Activated CD4-positive, alpha-beta memory T cell treated with anti-CD3 and anti-CD28 coated beads for 36 hours (primary cell): ENCODE measurements at regions not wholly inside any gene's neighbourhood (a gene's known extent, or its start where the extent isn't known, plus 50 kb on each side); places are given as distances from the start of the nearest gene placed in this dataset.

Experiments used
- CTCF ChIA-PET: fragments of 350-600 bp; sonication (Branson Sonifier 250); formaldehyde crosslinking; loops from one replicate; lab custom pipeline; 2021; ENCODE audit warnings: antibody characterized with exemption, inconsistent platforms; lab: Charles Lee
- POLR2A ChIA-PET: fragments of 350-600 bp; sonication (Branson Sonifier 250); formaldehyde crosslinking; loops from one replicate; lab custom pipeline; 2021; ENCODE audit warnings: antibody characterized with exemption; lab: Charles Lee
- DNase-seq: peaks from one replicate; pipeline ENCODE4 v3.0.0-alpha.2; 2020
- H3K27ac Mint-ChIP-seq: one replicate; pipeline ENCODE4 v1.8.0; 2021; ENCODE audit warnings: mixed read lengths
- H3K27me3 Mint-ChIP-seq: one replicate; pipeline ENCODE4 v1.8.0; 2021; ENCODE audit warnings: mixed read lengths
- H3K36me3 Mint-ChIP-seq: one replicate; pipeline ENCODE4 v1.8.0; 2021; ENCODE audit warnings: mixed read lengths
- H3K4me1 Mint-ChIP-seq: one replicate; pipeline ENCODE4 v1.8.0; 2021; ENCODE audit warnings: low read depth, mixed read lengths
- H3K4me3 Mint-ChIP-seq: one replicate; pipeline ENCODE4 v1.8.0; 2021; ENCODE audit warnings: mild to moderate bottlenecking, mixed read lengths
- H3K9me3 Mint-ChIP-seq: one replicate; pipeline ENCODE4 v1.8.0; 2021; ENCODE audit warnings: mixed read lengths
- intact Hi-C: fragments of 100-400 bp; cut with micrococcal nuclease; formaldehyde crosslinking; loops from one replicate; pipeline ENCODE4 v1.15.1; 2023

DNA sequence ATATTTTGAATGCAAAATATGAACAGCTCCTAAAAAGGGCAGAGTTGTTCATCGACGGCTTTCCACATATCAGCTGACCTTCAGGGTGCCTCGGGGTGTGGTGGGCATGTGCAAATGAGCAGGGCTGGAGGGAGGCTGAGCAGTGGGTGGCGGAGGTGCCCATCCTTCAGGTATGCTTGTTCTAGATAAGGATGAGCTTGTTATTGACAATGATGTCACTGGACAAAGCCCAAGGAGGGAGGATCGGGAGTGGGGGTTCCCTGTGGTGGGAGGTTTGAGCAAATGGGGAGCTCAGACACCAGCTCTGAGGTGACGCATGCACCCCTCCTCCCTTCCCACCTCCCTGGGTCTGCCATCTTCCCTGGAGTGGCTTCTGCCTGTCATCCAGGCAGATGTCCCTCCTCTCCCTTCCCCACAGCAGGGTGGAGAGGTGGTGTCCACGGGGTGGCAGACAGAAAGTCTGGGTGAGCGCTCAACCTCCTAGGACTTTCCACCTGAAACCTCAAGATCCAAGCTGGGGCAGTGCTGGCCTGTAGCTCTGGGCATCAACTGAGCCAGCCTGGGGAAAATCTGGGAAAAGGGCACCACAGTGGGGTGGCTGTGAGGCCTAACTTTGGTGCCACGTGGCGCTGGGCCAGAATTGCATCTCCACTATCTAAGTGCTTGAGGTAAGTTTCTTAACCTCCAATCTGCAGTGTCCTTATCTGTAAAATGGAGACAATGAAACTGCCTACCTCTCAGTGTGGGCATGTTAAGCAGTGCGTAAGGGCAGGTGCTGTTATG, 106.3 kb upstream of the THY1 start:
- Mint-ChIP-seq H3K36me3 (no peaks in the 10 kb centered on the region), H3K4me1 (no peaks in the 10 kb centered on the region), H3K27ac (no peak overlapping the region), H3K27me3 (peaks cover 2% of the 10 kb centered on the region), H3K4me3 (no peak overlapping the region), H3K9me3 (no peaks in the 10 kb centered on the region)
- DNase-seq = no peak
- ChIA-PET POLR2A (no interaction called here), CTCF (interaction anchor here (1.2 kb wide), 1 partner anchor 154 kb away, joined by 3 read pairs; no protein-coding TSS in a partner anchor)
- intact Hi-C loops = no loop called here

GRCh38 chr11:119525867-119526196, 102.9 kb upstream of the THY1 start:
- Mint-ChIP-seq H3K4me1 (no peaks in the 10 kb centered on the region), H3K36me3 (no peaks in the 10 kb centered on the region), H3K9me3 (no peaks in the 10 kb centered on the region), H3K4me3 (no peak overlapping the region), H3K27ac (no peak overlapping the region), H3K27me3 (peaks cover 4% of the 10 kb centered on the region)
- intact Hi-C loops = no loop called here
- CTCF ChIA-PET = no interaction called here
- POLR2A ChIA-PET = no interaction called here
- no peak for DNase-seq

GRCh38 chr11:119525180-119525866, 102.4 kb upstream of the THY1 start:
- Mint-ChIP-seq H3K27me3 (peaks cover 4% of the 10 kb centered on the region), H3K27ac (no peak overlapping the region), H3K4me3 (no peak overlapping the region), H3K4me1 (no peaks in the 10 kb centered on the region), H3K36me3 (no peaks in the 10 kb centered on the region), H3K9me3 (no peaks in the 10 kb centered on the region)
- intact Hi-C loops = no loop called here
- CTCF ChIA-PET = interaction anchor here (1.3 kb wide), 1 partner anchor 9 kb away, joined by 6 read pairs; no protein-coding TSS in a partner anchor
- DNase-seq = no peak
- POLR2A ChIA-PET = no interaction called here

- peaks cover 5% of the 10 kb centered on the region for H3K27me3 Mint-ChIP-seq
- ChIA-PET POLR2A (no interaction called here), CTCF (no interaction called here)
Observed at GRCh38 chr11:119523539-119524157, 100.7 kb upstream of the THY1 start.

GRCh38 chr11:119522609-119523008, 99.6 kb upstream of the THY1 start:
- ChIA-PET CTCF (no interaction called here), POLR2A (no interaction called here)
- H3K4me1 Mint-ChIP-seq = no peaks in the 10 kb centered on the region
- peaks cover 9% of the 10 kb centered on the region for H3K27me3 Mint-ChIP-seq
- no peaks in the 10 kb centered on the region for H3K36me3 Mint-ChIP-seq
- no peak overlapping the region for H3K4me3 Mint-ChIP-seq
- no peak for DNase-seq
- intact Hi-C loops = no loop called here
- H3K9me3 Mint-ChIP-seq = no peaks in the 10 kb centered on the region
- no peak overlapping the region for H3K27ac Mint-ChIP-seq

More at GRCh38 chr11:119523539-119524157, 100.7 kb upstream of the THY1 start:
- intact Hi-C loops = no loop called here
- Mint-ChIP-seq H3K4me3 (no peak overlapping the region), H3K36me3 (no peaks in the 10 kb centered on the region), H3K4me1 (no peaks in the 10 kb centered on the region), H3K9me3 (no peaks in the 10 kb centered on the region), H3K27ac (no peak overlapping the region)
- no peak for DNase-seq

- DNase-seq = no peak
- ChIA-PET CTCF (no interaction called here), POLR2A (no interaction called here)
- Mint-ChIP-seq H3K27ac (no peak overlapping the region), H3K9me3 (no peaks in the 10 kb centered on the region), H3K36me3 (no peaks in the 10 kb centered on the region), H3K27me3 (peaks cover 10% of the 10 kb centered on the region), H3K4me1 (no peaks in the 10 kb centered on the region), H3K4me3 (no peak overlapping the region)
- intact Hi-C loops = no loop called here
Observed at GRCh38 chr11:119521551-119521950, 98.6 kb upstream of the THY1 start.

- peaks cover 14% of the 10 kb centered on the region for H3K27me3 Mint-ChIP-seq
- intact Hi-C loops = no loop called here
- no peaks in the 10 kb centered on the region for H3K36me3 Mint-ChIP-seq
- DNase-seq = no peak
- no peak overlapping the region for H3K27ac Mint-ChIP-seq
- ChIA-PET CTCF (interaction anchor here (3.1 kb wide), 1 partner anchor 12 kb away, joined by 10 read pairs; no protein-coding TSS in a partner anchor), POLR2A (no interaction called here)
- H3K4me3 Mint-ChIP-seq = no peak overlapping the region
- no peaks in the 10 kb centered on the region for H3K9me3 Mint-ChIP-seq
- no peaks in the 10 kb centered on the region for H3K4me1 Mint-ChIP-seq
Observed at GRCh38 chr11:119520966-119521365, 98.0 kb upstream of the THY1 start.

DNA sequence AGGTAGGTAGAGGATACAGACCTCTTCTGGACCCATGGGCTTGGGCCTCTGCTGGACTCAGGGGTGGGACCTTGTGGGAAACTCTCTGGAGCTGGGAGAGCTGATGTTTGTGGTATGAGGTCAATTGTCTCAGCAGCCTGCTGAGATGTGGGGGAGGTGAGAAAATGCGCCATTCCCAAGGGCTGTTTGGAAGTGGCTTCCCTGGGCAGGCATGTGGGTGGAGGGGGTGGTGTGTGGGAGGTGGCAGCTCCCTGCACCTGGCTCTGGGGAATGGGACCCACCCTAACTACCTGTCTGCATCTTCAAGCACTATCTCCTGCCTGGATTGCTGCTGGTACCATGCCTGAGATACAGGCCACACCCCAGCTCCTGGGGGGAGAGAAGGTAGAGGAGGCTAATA, 97.4 kb upstream of the THY1 start:
- DNase-seq = no peak
- Mint-ChIP-seq H3K4me1 (no peaks in the 10 kb centered on the region), H3K4me3 (no peak overlapping the region), H3K27ac (no peak overlapping the region), H3K36me3 (no peaks in the 10 kb centered on the region), H3K9me3 (no peaks in the 10 kb centered on the region), H3K27me3 (peaks cover 14% of the 10 kb centered on the region)
- intact Hi-C loops = no loop called here
- ChIA-PET POLR2A (no interaction called here), CTCF (interaction anchor here (3.1 kb wide), 1 partner anchor 13 kb away, joined by 10 read pairs; no protein-coding TSS in a partner anchor)

DNA sequence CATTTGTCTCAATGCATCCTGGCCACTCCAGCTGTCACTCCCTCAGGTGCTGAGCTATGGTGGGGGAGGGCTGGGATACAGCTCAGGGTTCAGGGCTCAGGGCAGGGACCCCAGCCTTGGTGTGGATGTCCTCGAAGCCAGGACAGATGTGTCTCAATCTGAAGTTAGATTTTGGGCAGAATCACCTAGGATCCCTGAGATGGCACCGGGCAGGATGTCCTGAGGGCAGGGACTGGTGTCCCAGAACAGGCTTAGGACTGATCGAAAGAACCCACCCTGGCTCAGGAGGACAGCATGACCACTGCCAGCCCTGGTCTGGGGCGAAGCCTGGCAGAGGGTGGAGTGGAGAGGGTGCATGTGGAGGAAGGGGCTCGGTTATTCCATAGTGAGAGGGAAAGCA, 96.8 kb upstream of the THY1 start:
- no peaks in the 10 kb centered on the region for H3K4me1 Mint-ChIP-seq
- no peaks in the 10 kb centered on the region for H3K9me3 Mint-ChIP-seq
- CTCF ChIA-PET = interaction anchor here (3.1 kb wide), 1 partner anchor 13 kb away, joined by 10 read pairs; no protein-coding TSS in a partner anchor
- H3K4me3 Mint-ChIP-seq = no peak overlapping the region
- intact Hi-C loops = no loop called here
- DNase-seq = no peak
- H3K27ac Mint-ChIP-seq = no peak overlapping the region
- POLR2A ChIA-PET = no interaction called here
- peaks cover 14% of the 10 kb centered on the region for H3K27me3 Mint-ChIP-seq
- H3K36me3 Mint-ChIP-seq = no peaks in the 10 kb centered on the region

- peak; percentile 57 for DNase-seq
- Mint-ChIP-seq H3K9me3 (no peaks in the 10 kb centered on the region), H3K4me1 (no peaks in the 10 kb centered on the region), H3K27ac (no peak overlapping the region), H3K36me3 (no peaks in the 10 kb centered on the region), H3K4me3 (no peak overlapping the region), H3K27me3 (peaks cover 14% of the 10 kb centered on the region)
- POLR2A ChIA-PET = no interaction called here
- intact Hi-C loops = no loop called here
- CTCF ChIA-PET = interaction anchor here (3.1 kb wide), 1 partner anchor 14 kb away, joined by 10 read pairs; no protein-coding TSS in a partner anchor
Observed at GRCh38 chr11:119518746-119519730, 96.1 kb upstream of the THY1 start.

DNA sequence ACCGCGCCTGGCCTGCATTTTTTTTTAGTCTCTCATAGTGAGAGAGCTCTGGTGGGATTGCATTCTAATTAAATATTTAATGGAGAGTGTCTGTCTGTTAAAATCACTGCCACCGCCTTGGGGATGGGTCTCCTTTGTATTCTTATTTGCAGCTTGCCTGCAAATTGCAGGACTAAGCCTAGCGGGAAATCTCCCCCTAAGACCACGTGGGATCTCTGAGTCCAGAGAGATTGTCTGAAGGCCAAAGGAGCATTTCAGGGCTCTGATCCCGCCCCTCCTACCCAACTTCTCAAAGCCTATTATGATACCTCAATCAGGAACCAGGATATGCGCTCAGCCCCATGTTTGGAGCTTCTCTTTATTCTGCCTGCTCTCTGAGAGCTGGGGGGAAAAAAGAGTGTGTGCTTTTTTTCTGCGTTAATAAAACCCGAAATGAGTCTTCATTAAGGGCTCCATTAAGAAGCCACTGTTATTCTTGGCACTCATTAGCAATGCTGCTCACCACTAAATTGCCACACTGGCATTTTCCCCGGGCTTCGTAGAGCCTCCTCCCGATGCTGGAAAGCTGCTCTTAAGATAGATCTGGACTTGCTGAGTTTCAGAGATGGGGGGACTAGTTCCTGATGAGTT, 92.9 kb upstream of the THY1 start:
- intact Hi-C loops = no loop called here
- Mint-ChIP-seq H3K9me3 (no peaks in the 10 kb centered on the region), H3K27ac (no peak overlapping the region), H3K4me3 (no peak overlapping the region), H3K36me3 (no peaks in the 10 kb centered on the region), H3K4me1 (no peaks in the 10 kb centered on the region), H3K27me3 (peaks cover 17% of the 10 kb centered on the region)
- no peak for DNase-seq
- CTCF ChIA-PET = no interaction called here
- POLR2A ChIA-PET = no interaction called here
